ENCODE measurements at regions not wholly inside any gene's neighbourhood (a gene's known extent, or its start where the extent isn't known, plus 50 kb on each side); places are given as distances from the start of the nearest gene placed in this dataset.

DNA sequence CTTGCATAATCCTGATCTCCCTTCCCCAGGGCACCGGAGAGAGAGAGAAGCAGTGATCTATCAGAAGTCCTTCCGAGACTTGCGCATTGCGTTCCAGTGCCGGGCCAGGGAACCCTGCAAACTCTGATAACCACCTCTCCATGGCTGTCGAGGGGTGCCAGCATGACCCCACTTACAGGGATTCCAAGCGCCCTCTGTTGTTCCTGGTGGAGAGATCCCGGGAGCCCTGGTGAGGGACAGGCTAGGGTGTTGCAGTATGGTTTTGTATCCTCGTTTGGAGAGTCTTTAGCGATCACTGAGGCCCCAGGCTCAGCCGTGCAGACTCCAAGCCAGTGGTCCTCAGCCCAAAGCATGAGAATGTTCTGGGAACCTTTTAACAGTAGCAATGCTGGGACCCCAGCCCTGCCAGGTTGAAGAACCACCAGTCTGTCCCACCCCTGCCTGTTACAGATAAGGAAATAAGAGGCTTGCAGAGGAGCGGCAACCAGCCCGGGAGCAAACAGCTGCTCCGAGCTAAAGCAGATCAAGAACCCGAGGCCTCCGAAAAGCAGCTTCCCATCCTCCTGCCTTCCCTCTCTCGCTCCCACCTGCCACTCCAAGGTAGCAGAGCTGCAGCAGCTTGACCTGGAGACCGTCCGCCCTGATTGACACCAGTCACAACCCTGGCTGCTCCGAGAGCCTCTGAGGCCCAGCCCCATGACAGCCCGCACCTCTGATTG lies 150.3 kb upstream of the RPL38 start:
- no peak for DNase-seq (ENCODE audit: low read depth)

DNA sequence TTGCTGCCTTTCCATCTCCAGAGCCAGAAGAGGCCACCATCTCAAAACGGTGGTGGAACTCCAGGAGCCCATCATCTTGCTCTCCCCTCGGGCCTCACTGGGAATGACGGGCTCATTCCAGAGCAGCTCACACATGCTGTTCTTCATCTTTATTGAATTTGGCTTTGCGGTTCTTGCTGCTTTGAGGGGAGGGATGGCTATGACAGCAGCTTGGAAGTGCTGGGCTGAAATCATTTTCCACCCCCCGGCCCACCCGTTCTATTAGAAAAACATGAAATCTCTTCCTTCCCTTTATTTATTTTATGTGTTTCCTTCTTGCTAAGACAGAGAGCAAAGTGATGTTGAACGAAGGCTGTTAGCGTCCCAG lies 149.8 kb upstream of the RPL38 start:
- DNase-seq (ENCODE audit: low read depth) = no peak

DNA sequence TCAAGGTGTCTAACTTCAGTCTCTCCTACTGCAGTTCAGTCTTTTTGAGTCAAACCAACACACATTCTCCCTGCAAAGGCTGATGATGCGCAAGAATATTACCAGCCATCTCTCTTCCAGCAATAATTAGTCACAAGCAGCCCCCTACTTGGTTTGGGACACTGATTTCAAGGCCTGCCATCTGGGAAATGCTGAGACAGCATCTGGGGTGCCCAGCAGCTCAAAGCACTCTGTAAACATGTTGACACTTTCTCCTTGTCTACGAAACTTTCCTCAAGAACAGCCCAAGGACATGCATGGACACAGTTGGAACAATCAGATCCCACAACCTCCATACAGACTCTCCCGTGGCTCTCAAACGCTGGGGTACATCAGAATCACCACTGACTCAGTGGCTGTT lies 149.2 kb upstream of the RPL38 start:
- no peak for DNase-seq (ENCODE audit: low read depth)

DNA sequence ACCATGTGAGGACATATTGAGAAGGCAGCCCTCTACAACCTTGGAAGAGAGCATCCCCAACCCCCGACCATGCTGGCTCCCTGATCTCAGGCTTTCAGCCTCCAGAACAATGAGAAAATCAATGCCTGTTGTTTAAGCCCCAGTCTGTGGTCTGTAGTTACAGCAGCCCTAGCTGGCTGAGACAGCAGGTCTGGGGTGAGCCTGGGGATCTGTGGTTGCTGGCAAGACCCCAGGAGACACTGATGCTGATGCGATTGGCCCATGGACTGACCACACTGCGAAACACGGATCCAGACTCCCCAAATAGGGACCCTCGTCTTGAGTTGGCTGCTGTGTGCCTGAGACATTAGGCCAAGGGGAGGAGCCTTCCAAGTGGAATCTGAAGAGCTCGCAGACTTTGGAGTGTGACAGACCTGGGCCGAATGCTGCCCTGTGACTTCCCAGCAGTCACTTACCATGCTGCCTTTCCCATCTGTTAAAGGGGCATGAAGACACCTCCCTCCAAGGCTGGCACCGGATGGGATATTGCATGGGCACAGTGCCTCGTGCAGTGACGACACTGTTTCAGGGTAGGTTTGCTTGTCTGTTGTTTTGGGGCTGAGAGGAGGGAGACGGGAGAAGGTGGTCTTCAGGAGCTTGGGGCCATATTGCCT lies 147.8 kb upstream of the RPL38 start:
- no peak for DNase-seq (ENCODE audit: low read depth)

DNA sequence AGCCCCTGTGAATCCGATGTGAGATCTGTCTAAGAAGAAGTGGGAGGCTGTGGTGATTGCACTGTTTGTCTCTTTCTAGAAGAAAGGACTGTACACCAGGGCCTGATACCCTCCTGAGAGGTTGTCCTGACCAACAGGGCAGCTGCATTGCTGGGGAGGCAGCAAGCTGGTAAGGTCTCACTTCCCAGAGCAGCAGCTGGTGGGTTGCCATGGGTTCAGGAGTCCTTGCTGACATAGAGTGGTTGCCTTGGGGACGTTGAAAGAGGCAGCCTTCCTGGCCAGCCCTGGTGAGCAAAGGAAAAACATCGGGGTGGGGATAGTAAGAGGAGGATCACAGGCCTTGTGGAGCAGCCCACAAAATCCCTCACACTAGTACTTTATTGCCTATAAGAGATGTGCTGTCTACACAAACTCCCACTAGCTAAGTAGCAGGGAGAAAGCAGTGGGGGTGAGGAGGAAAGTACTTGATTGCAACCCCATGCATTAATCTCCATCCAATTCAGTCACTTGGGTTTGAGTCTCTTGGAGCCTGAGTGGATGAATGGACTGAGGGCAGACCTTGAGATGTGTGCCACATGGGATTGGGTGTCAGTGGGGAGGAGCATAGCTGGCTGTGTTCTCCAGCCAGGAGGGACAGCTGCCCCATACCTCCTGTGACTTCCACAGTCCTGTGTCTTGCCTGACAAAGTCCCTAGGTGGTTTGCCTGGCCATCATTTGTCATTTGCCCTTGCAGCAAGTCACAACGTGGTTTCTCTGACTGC lies 143.8 kb upstream of the RPL38 start:
- DNase-seq (ENCODE audit: low read depth) = no peak

DNA sequence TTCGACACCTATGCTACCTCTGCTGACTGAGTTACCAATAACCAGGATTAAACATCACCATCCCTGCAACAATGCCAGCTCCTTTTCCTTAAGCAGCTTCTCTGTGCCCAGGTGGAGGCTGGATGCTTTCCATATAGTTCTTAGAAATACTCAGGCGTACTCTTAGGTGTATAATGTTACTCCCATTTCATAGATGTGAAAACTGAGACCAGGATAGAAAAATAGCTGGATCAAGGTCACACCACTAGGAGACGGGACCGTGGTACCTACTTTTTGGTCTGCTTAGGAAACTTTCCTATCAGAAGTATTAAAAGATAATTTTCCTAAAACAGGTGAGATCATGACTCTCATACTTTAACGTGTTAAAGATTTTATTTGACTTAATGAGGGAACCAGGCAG lies 141.7 kb upstream of the RPL38 start:
- no peak for DNase-seq (ENCODE audit: low read depth)

DNA sequence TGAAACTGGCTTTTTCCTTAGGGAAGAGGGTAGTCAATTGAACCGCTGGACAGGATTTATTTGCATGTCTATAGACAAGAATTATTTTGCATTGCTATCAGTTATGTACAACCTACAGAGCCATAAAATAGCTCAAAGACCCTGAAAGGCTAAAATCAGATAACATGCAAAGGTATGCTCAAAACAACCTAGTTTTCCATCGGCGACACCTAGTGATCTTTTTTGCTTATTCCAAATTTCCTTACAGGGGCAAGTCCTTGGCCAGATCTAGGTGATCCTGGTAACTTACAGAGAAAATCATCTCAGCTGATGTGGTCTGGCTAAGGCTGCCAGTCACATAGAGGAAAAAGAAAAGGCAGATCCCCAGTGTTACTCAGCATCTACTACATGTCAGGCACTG lies 141.2 kb upstream of the RPL38 start:
- DNase-seq (ENCODE audit: low read depth) = no peak

DNA sequence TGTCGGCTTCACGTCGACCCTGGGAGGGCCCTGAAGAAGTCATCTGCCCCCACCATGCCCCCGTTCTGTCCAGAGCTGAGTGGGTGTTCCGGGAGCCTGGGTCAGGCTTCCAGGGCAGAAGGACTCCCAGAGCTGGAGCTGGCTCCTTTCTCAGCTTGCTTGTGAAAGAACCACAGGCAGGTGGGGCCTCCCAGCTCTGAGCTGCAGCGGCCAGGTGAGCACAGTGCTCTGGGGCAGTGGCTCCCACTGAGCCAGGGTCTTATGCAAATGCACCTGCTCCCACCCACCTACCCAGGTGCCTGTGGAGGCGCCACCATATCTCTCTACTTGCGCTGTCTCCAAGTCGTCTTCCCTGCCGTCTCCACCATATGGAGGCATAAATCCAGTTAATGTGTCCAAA lies 140.0 kb upstream of the RPL38 start:
- DNase-seq (ENCODE audit: low read depth) = no peak

DNA sequence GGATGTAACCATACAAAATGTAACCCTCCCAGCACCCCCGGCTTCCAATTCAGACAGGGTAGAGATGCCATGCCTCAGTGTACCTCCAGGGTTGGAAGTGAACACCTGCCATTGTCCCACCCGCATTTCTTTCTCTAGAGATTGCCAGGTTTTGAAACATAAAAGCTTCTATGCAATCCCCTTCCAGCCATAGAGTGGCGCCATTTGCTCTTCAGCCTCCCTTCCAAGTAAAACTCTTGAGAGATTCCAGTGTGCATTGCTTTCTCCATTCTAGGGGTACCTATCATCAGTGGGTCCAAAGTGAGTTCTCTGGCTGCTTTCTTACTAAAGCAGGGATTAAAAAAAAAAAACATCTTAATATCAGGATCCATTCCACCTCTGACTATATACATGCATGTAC lies 133.1 kb upstream of the RPL38 start:
- DNase-seq (ENCODE audit: low read depth) = no peak

DNA sequence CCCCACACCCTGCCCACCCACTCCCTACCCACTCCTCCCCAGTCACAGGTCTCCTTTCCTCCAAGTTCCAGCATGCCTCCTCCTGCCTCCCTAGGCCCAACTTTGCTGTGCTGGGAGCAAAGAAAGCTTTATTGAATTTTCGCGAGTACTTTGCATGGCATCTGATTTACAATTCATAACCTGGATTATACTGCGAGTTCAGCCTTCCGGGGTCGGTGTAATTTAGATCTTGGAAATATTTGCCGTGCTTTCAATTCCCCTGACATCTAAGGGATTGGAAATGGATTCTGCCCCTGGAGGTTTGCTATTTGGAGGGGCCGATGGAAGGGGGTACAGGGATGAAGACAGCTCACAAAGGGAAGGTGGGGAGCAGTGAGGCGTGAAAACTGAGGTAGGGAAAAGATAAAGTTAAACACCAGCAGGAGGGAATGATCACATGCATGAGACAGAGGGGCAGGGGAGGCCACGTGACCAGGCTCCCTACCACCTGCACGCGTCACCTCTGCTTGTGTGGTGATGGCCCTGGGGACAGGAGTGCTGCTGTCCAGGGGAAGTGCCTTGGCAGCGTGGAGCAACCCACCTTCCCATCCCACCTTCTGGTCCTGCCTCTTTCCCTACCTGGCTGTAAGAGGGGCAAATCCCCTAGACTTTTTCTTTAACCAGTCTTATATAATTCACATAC lies 132.3 kb upstream of the RPL38 start:
- DNase-seq (ENCODE audit: low read depth) = no peak

DNA sequence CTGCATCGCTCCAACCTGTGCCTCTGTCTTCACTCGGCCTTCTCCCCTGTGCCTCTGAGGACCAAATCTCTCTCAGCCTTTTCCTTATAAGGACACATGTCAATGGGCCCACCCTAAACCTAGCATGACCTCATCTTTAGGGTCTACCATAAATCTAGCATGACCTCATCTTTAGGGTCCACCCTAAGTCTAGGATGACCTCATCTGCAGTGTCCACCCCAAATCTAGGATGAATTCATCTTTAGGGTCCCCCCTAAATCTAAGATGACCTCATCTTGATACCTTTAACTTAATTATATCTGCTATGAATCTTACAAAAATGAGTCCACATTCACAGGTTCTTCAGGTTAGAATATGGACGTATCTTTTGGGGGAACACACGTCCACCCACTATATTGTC lies 131.1 kb upstream of the RPL38 start:
- no peak for DNase-seq (ENCODE audit: low read depth)

DNA sequence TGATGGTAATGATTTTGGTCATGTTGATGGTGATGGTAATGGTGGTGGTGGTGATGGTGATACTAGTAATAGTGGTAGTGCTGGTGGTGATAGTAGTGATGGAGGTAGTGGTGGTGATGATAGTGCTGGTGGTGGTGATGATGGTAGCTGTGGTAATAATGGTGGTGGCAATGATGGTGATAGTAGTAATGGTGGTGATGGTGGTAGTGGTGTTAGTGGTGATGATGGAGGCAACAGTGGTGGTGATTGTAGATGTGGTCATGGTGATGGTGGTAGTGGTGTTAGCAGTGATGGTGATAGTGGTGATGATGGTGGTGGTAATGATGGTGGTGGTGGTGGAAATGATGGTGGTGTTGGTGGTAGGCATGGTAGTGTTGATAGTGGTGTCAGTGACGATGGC lies 127.0 kb upstream of the RPL38 start:
- no peak for DNase-seq (ENCODE audit: low read depth)

DNA sequence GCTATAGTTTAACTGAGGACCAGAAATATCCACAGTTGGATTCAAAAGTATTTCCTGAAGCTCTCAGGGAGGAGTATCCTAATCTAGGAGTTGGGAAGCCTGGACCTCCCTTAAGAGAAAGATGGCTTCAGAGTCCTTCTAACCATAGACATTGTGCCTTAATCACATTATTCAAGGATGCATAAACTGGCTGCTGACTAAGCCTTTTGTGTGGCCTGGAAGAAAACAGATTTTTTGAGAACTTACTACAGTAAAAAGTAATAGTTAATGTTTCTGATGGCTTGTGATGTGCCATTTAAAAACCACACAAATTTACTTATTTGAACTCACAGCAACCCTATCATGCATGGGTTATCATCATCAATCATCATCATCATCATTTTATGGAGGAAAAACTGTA lies 126.2 kb upstream of the RPL38 start:
- no peak for DNase-seq (ENCODE audit: low read depth)

DNA sequence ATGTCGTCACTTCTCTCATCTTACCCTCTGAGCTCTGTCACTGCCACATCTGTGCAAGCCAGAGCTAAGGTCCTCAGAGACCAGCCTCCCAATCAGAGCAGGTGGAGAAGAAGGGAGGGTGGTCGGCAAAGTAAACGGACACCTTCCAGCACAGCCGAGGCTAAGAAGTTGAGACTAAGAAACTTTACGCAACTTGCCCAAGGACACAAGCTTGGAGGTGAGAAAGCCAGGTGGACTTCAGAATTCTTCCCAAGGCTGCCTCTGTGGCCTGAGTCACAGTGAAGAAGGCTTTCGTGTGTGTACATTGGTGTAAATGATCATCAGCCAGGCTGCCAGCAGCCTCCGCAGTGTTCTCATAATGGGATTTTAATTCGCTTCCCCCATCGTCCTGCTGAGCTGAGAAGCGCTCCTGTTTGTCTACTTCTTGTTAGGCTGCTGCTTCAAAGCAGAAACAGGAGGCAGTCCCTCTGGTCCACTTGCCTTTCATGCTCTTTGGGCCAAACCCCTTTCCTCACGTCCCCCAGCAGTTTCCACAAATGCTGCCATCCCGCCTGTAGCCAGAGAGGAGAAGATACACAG lies 125.0 kb upstream of the RPL38 start:
- no peak for DNase-seq (ENCODE audit: low read depth)

DNA sequence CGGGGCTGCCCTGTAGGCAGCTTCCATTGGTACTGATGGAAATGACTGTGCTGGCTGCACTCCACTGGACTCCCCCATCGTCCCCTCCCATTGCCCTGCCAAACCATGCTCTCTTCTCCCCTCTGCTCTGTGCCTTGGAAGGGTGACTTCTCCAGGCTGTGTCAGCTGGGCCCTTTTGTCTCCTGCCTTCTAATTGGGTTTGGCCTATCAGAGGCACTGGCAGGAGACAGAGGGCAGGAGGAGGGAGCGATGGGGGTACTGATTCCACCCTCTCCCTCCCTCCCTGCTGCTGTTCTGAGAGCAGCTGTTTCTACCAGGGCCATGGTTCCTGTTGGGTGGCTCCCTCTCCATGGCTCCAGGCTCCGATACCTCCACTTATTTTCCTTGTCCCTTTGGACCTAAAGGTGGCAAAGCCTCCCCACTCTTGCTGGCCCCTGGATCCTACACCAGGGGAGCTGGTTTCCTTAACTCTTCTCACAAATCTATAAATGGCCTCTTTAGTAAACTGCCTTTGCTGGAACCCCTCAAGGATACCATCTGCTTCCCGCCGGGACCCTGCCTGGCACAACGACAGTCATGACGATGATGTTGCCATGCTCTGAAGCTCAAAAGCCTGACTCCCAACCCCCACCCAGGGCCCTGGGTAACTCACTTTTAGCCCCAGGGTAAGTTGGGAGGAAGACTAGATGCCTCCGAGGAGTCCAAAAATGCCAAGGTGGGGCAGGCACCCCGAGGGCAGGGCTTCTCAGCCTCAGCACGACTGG lies 123.8 kb upstream of the RPL38 start:
- no peak for DNase-seq (ENCODE audit: low read depth)

DNA sequence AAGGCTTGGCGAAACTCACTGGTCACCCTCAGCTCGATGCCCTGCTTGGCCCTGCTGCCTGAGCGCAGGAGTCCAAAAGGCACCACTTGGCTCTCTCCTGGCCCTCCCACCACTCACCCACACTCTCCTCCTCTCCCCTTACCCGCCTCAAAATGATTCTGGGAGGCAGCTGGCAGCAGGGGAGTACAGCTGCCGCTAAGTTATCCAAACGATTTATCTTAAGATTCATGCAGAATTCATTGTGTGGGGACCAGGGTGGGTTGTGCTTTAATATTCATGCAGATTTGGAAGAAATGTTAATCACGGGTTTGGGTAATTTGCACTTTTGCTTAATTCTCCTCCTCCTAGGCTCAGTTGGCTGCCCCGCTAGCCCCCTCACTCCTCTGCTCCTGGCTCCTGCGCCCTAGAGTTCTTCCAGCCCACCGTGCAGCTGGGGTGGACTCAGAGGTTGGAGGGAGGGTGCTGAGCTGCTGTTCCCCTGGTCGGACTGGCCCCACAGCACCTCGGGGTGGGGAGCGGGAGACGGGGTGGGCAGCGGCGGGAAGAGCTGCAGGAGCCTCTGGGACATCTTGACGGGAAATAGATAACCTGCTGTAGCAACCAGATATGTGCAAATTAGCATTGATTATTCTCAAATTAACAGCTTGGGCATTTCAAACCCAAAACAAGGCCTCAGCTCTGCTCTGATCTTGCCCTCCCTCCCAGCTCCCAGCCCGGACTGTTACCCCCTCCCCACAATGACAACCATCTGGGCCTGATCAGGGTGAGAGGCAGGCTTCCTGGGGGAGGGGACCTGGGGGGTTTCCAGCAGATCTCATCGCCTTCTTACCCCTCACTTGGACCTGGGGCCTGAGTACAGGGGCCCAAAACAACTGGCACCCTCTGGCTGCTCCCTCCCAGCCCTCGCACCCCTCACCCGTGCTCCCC lies 122.6 kb upstream of the RPL38 start:
- no peak for DNase-seq (ENCODE audit: low read depth)

DNA sequence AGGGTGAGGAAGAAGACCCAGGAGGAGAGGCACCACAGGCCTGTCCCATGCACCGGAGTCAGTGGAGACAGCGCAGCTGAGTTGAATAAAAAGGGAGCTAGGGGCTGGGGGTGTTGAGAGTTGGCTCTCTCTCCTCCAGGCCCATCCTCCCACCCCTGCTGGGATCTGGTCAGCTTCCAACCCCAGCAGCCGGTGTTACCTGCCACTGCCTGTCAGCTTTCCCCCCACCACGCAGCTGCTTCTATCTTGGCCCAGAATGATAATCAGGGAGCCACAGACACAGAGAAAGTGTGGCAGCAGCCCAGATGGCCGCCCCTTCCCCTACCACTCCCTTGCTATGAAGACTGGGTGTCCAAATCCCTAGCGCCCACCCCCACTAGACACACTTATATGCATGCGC lies 120.6 kb upstream of the RPL38 start:
- no peak for DNase-seq (ENCODE audit: low read depth)

DNA sequence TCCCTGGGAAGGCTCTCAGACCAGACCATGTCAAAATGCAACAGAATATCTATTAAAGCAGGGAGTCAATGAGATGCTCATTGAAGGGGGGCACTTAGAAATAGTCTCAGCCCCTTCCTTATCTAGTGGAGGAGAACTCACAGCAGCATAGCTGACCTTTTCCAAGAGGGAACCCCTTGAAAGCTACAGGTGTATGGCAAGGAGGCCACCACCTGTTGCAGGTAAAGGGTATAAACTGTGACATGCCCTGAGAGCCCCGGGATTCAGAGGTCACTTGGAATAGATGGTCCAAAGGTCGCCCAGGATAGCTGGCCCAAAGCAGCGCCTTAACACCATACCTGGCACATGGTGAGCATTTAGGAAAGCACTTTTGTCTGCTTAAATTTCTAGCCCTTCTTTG lies 120.2 kb upstream of the RPL38 start:
- no peak for DNase-seq (ENCODE audit: low read depth)

DNA sequence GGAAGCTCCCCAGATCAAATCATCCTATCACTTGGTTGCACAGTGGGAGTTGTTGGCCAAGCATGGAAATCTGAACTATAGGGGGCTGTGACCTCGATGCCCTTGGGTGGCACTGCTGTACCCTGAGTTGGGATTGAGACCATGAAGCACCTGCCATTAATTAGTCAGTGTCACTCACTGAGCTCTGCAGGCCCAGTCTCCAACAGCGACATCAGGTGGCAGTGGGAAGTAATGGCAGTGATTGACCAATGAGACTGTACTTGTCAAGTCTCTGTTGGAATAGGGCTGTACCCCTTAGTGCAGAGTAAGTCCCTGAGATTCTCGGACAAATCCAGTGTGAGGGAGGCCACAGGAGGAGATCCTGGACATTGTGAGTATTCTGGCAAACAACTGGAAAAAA lies 118.0 kb upstream of the RPL38 start:
- DNase-seq (ENCODE audit: low read depth) = no peak

DNA sequence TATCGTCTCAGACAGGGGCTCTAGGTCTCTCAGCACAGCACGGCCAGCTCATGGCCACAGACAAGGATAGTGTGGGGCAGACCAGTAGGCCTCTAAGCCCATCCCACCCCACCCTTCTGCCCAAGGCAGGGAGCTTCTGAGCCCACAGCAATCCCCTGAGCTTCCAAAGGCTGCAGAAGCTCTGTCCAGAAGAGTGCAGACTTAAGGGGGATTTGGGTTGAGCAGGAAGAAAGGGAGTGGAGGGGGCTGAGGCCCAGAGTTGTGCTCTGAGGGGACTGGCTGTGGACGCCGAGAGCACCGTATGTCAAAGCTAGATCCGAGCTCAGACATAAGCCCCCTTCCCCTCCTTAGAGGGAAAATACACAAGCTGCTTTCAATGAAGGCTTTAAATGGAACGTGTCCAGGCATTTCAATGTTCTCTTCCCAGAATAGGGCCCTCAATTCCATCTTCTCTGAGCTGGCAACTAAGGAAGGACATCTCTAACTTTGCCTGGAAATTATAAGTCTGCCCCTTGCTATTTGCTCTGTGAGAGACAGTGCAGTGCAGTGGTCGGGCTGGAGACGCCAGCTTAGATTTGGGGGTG lies 116.4 kb upstream of the RPL38 start:
- DNase-seq (ENCODE audit: low read depth) = no peak
